Ammon's horn (tissue), 1 donor: ENCODE measurements at regions not wholly inside any gene's neighbourhood (a gene's known extent, or its start where the extent isn't known, plus 50 kb on each side); places are given as distances from the start of the nearest gene placed in this dataset.

Experiments
- DNase-seq: peaks from one replicate; pipeline ENCODE4 v3.0.0-alpha.2; 2016; ENCODE audit warnings: low spot score

DNA sequence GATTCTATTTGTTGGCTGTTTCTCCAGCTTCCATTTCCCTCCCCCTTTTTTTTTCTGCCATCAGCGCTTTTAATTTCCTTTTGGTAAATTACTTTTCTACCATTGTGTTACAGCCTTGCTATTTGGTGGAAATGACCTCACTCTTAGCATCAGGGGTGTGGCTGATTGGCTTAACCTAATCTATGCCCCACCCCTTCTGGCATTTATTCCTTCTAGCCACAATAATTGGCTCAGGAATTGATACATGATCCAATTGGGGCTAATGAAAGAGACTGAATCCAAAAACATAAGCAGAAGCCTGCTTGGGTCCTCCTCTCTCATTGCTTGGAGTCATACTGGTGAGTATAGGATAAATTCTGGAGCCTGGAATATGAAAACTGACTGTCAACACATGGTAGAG lies 402.4 kb upstream of the LRRC4C start:
- DNase-seq = no peak

- DNase-seq = no peak
Observed at GRCh38 chr11:41866525-41866924, 407.1 kb upstream of the LRRC4C start.

- no peak for DNase-seq
Observed at GRCh38 chr11:41868606-41869005, 409.2 kb upstream of the LRRC4C start.

- DNase-seq = no peak
Observed at GRCh38 chr11:41872426-41872825, 413.0 kb upstream of the LRRC4C start.

GRCh38 chr11:41872870-41873269 lies 413.4 kb upstream of the LRRC4C start:
- DNase-seq = no peak

GRCh38 chr11:41878095-41878494 lies 418.6 kb upstream of the LRRC4C start:
- DNase-seq = no peak

GRCh38 chr11:41879214-41879613 lies 419.8 kb upstream of the LRRC4C start:
- DNase-seq = no peak

- DNase-seq = no peak
Observed at GRCh38 chr11:41895081-41895480, 435.6 kb upstream of the LRRC4C start.

GRCh38 chr11:41897991-41898390 lies 438.5 kb upstream of the LRRC4C start:
- no peak for DNase-seq

DNA sequence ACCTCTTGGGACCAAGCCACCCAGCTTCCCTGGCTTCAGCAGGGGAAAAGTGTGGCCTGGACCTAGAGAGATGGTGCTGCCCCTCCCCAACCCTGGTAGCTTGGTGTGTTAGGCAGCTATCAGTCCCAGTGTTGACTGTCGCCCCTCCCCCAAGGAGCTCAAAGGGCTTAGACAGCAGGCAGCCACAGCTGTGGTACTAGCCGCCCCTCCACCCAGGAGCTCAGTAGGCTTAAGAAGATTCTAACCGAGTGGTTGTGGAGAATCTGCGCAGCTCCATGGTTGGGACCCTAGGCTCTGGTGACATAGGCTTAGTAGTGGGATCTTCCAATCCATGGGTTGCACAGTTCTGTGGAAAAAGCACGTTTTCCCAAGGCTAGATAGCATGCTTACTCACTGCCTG lies 458.4 kb upstream of the LRRC4C start:
- DNase-seq = no peak

DNA sequence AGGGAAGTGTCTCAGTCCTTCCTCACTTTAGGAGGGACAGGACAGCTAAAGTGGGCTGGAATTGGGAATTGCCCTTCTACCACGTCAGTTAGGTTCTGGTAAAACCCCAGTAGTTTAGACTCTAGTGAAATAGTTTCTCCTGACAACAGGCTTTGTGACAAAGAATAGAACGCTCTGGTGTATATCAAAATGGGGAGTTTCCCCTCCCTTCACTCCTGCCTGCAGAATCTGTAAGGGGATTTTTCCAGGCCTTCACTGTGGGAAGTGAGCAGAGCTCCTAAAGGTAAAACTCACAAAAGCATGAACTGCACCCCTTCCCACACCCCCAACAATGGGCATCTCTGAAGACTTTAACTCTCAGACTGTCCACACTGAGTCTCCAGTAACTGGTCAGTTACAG lies 460.9 kb upstream of the LRRC4C start:
- no peak for DNase-seq

GRCh38 chr11:41921746-41922390 lies 462.4 kb upstream of the LRRC4C start:
- no peak for DNase-seq

- DNase-seq = no peak
Observed at GRCh38 chr11:41926339-41926738, 466.9 kb upstream of the LRRC4C start.

DNA sequence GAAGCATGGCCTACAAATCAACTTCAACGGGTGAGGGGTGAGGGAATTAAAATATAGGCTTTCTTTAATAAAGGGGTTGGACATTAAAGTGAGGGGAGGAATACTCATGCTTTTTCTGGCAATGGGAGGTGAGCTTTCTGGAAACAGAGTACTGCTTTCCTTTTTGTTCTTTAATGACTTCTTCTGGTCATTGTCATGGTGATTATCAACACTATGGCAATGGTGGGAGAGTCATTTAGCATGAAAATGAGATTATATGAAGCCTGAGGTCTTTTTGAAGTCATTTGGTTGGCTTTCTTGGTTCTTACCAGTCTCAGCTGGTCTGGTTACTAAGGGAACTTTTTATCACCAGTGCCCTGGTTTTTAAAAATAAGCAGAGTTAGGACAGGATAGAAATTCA lies 475.8 kb upstream of the LRRC4C start:
- DNase-seq = no peak

DNA sequence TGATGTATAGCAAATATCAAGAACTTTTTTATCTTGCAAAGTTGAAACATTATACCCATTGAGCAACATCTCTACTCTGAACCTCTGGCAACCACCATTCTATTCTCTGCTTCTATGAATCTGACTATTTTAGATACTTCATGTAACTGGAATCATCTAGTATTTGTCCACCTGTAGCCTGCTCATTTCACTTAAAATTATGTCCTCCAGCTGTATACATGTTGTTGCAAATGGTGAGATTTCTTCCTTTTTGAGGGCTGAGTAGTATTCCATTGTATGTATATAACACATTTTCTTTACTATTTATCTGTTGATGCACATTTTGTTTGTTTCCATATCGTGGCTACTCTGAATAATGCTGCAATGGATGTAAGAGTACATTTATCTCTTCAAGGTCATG lies 476.3 kb upstream of the LRRC4C start:
- DNase-seq = no peak

- no peak for DNase-seq
Observed at GRCh38 chr11:41943656-41944055, 484.2 kb upstream of the LRRC4C start.

GRCh38 chr11:41947392-41947791 lies 487.9 kb upstream of the LRRC4C start:
- DNase-seq = no peak

- DNase-seq = no peak
Observed at GRCh38 chr11:41950470-41951143, 491.2 kb upstream of the LRRC4C start.

DNA sequence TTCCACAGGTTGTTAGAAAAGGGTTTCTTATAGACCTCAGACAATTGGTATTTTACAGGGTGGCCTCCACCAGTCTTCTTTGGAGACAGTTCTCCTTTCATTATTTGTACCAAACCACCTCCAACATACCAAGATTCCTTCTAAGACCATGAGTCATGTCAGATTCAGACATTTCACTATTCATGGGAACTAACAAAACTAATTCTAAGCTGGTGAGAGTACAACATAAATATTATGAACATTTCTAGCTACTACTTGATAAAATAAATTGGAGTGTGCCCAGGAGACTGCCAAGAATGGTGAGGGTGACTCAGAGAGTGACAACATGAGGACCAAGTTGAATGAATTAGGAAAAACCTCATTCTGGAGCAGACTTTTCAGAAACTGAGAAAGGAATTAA lies 494.6 kb upstream of the LRRC4C start:
- no peak for DNase-seq

DNA sequence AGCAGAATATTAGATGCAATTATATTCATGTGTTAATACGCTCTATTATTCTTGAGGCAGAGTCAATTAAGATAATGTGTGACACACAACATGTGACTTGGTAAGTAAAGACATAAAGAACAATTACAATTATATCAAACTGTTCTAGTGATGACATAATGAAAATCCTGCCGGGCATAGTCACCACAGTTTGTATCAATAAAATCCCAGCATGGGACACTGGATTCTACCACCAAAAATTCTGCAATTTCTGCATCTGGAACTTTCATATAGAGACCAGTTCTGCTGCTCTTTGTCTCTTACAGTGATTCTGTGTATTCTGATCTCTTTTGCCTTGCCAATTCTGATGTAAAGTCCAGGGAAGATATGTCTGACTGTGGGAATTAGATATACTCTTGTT lies 495.6 kb upstream of the LRRC4C start:
- no peak for DNase-seq

GRCh38 chr11:41955635-41956400 lies 496.4 kb upstream of the LRRC4C start:
- DNase-seq = no peak

- no peak for DNase-seq
Observed at GRCh38 chr11:41963406-41963805, 504.0 kb upstream of the LRRC4C start.

DNA sequence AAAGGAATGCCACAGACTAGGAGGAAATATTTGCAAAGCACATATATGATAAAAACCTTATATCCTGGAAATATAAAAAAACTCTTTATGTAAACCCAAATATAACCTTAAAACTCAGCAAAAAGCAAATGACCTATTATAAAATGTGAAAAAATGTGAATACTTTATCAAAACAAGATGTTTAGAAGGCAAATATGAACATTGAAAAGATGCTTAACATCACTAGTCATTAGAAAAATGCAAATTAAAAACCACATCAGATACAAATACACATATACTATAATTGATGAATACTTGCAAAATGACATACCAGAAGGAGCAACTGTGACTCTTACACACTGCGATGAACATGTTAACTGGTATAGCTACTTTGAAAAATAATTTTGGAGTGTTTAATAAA lies 511.2 kb upstream of the LRRC4C start:
- no peak for DNase-seq
